HG03442 (cell line): ENCODE measurements at regions not wholly inside any gene's neighbourhood (a gene's known extent, or its start where the extent isn't known, plus 50 kb on each side); places are given as distances from the start of the nearest gene placed in this dataset.

Experiments used
- ATAC-seq: cut with Tn5 transposase; IDR thresholded peaks from one replicate; pipeline ENCODE4 v1.9.1; 2021; ENCODE audit warnings: mild to moderate bottlenecking, moderate library complexity; ENCODE audit not compliant: unreplicated experiment

DNA sequence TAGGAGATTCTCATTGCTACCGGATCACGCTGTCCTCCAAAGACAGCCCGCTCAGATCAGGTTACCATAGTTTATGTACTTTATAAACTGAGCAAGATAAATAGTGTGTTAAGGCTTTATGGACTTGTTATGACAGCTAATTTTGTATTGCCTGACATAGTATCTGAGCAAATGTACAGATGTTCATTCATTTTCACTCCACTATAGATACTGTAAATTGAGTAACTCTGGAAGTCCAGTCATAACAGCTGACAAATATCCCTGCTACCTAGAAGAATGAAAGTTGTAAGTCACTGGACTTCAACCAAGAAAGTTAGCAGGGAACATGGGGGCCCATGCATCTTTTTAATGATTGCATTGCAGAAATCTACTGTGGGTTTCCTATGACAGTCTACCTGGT lies 292.4 kb upstream of the ADAMTS16 start:
- no peak for ATAC-seq

DNA sequence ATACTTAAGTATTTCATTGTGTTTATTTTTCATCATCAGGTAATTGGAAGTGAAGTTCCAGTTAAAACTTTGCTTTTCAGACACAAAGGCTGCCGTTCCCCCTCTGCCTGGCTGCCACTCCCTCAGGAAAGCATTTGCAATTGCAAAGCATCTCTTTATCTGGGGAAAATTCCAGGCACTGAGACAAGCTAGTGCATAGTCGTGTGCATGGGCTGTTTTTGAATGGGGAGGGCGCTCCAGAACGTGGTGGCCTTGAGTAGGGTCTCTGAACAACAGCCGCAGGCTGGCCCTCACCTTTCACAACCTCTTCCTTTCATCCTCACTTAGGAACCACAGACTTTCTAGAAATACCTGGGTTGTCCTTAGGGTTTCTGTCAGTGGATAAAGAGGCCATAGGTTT lies 285.1 kb upstream of the ADAMTS16 start:
- ATAC-seq, result no peak

DNA sequence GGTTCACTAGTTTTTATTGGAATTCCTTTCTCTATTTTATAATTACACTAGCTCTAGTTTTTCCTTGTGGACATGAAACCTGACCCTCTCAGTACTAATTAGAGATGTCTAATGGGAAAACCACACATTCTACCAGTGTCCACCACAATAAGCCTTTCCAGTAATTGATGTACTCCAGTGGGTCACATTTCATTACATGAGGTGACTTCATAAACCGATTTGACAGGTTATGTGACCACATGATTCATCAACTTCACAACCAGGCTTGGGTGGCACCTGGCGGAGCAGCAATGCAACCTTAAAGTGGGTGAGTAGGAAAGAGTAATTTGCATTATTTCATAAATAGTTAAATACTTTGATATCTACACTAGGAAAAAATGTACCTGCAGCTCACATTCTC lies 284.2 kb upstream of the ADAMTS16 start:
- ATAC-seq, result no peak

DNA sequence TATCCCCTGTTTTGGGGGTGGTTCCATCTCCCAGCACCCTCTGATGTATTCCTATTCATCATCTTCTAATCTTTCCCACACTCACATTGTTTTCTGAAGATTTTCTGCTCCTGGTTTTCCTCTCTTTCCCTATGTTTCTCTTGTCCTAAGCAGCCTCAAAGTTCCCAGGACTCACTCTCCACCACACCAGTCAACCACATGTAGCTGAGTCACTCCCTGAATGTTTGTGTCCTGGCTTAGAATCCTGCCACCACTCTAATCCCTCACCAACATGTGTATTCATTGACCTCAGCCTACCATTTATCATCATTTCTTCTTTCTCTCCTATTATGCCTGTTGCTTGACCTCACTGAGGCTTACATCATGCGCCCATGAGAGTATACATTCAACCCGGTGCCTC lies 282.4 kb upstream of the ADAMTS16 start:
- no peak for ATAC-seq

DNA sequence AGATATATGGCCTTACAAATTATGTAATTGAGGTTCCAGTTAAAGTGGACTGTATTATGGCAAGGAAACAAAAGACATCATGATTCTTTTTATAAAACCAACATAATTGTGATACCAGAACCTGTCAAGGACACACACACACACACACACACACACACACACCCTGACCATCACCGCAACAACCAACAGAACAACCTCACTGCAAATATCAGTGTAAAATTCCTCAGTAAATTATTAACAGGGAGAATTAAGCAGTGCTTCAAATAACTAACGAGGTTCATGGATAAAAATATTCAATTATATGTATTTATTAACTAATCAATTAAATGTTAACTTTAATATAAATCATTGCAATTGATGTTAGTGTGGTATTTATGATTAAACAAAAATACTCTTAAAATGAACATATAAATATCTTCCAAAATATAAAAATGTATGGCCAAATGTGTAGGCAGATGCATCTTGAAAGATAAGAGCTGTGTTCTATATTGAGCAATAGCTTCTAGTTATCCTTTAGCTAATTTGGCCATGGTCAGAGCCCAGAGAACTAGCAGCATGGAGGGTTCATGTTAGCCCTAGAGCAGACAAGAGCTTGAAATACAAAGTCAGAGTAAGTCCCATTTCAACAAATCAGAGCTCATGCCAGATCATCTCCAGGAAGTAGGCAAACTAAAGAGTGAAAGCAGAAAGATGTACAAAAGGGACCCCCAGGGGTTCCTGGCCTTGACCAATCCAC lies 280.5 kb upstream of the ADAMTS16 start:
- ATAC-seq, result no peak

DNA sequence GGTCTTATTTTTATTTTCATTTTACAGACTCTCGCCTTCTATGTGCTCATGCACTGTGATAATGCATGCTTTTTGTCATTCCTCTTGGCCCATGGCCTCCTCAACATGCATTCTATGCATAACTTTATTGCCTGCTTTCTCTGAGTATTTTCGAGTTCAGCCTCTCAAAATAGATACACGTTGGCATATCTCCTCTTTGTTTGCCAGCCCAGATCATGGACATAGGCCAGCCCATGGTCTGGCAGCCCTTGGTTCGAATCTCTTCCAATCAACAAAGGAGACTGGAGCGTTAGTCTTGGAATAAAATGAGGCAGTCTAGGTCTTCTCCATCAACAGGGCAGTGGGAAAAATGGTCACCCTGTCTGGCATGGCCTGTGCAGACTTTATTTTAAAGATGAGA lies 279.5 kb upstream of the ADAMTS16 start:
- ATAC-seq, result no peak

DNA sequence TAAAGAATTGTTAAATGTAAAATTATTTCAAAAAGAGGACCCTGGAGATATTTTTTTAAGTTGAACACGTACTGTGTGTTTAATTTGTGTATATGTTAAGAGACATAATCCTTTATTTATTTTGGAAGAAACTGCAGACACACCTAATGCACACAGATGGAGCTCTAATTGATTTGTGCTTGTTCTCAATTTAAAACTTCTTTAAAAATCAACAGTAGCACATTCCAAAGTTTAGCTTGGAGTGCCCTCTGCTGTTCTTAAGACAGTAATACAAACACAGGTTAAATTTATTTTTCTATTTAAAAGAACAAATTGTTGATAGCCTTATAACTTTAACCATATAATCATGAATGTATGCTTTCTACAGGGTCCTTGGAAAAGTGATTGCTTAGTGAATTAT lies 277.6 kb upstream of the ADAMTS16 start:
- ATAC-seq, result no peak

DNA sequence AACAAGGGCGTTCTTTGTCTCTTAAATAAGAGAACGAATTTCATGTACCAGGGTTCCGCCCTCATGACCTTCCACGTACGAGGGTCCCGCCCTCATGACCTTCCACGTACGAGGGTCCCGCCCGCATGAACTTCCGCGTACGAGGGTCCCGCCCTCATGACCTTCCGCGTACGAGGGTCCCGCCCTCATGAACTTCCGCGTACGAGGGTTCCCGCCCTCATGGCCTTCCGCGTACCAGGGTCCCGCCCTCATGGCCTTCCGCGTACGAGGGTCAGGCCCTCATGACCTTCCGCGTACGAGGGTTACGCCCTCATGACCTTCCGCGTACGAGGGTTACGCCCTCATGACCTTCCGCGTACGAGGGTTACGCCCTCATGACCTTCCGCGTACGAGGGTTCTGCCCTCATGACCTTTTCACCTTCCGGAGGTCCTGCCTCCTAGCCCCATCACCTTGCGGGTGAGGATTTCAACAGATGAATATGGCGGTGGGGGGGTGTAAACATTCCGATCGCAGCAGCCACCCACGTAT lies 273.9 kb upstream of the ADAMTS16 start:
- ATAC-seq, result no peak

DNA sequence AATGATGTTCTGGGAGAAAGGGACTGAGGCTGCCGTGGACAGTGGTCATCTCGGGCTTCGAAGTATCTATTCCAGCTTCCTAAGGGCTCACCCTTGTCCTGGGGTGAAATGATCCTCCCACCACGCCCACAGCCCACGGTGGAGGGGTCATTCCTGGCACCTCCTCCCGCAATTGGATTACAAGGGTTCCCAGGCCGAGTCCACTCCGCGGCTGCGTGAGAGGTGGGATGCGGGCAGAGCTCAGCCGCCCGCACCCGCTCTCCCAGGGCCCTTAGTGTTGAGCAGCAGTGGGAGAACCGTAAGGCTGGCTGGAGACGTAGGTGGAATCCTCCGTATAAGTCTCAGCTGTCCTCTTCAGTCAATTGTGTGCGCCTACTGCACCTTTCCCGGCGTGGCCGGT lies 273.3 kb upstream of the ADAMTS16 start:
- ATAC-seq, result no peak

DNA sequence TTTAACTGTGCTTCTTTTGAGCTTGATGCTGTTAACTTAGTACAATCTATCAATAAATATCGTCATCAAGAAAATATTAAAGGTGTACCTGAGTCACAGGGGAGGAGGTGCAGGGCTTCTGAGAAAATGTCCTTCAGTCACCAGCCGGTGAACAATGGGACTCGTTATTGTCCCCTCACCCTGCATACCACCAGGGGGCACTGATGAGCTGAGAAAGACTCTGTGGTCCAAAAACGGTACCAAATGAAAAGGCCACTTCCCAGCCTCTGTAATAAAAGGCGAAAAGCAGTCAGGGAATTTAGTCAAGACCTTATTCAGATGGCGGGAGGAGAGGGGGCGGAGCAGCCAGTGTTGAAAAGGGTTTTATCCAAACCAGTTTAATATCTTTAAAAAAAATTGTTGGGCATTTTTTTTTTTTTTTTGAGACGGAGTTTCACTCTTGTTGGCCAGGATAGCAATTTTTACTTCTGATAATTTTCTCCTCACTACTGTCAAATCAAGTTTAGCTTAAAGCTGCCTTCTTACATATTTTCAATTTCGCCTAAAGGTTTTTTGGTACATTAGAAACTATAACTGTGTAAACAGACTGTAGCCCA lies 271.9 kb upstream of the ADAMTS16 start:
- ATAC-seq, result peak; percentile 65

DNA sequence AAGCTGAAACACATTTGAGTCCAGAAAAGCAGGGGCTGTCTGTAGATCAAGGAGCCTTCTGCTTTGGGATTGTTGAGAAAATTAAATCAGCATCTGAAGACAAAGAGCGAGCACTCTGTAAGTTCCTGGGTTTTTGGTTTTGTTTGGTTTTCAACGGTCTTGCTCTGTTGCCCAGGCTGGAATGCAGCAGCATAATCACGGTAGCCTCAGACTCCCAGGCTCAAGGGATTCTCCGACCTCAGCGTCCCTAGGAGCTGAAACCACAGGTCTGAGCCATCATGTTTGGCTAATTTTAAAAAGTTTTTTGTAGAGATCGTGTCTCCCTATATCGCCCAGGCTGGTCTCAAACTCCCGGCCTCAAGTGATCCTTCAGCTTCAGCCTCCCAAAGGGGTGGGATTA lies 266.5 kb upstream of the ADAMTS16 start:
- no peak for ATAC-seq

DNA sequence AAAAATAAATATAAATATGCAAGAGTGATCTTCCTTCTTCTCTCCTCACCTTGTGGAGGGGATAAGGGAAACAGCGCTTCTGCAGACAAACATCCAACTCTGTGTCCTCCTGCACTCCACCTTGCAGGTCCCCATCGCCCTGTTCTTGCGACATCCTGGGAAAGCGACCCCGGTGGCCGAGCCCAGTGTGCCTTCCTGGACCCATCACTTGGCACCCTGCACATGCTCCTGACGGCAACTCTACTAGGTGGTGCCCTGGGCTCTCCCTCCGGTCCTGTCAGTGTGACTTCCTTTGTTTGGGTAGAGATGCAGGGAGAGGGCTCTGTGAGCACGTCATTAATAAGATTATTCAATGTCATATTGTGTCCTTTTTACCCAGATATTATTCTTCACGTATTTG lies 266.0 kb upstream of the ADAMTS16 start:
- ATAC-seq, result no peak

DNA sequence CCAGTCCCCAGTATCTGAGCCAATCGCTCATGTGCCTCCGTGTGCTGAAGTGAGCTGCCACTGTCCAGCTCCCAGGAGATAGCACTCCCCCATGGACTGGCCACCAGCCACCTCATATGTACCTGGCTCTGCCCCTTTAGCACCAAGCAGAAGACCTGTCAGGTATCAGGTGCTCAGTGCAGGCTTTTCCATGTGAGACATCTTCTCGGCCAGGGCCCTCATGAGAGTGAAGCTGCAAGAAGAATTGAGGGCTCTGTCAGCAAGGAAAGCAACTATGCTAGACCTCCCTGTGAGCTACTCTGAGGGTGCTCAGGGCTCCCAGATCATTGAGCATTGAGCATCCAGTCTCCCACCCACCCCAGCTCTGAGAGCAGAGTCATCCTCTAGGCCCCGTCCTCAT lies 264.2 kb upstream of the ADAMTS16 start:
- no peak for ATAC-seq

DNA sequence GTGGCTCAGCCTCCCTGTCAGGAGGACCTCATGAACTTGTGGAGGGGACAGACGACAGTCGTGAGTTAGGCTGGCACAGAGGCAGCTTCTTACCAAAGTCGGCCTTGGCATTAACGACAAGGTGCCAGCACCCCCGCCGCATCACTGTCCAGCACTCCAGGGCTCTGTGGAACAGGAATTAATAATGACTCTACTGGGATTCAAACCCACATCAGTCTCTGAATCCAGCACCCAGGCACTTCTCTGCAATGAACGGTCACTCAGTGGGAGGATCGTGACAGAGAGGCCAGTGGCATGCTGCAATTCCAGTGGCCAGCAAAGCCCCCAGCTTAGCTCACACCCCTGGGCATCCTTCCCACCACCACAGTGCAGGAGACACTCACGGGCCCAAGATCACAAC lies 263.3 kb upstream of the ADAMTS16 start:
- no peak for ATAC-seq

DNA sequence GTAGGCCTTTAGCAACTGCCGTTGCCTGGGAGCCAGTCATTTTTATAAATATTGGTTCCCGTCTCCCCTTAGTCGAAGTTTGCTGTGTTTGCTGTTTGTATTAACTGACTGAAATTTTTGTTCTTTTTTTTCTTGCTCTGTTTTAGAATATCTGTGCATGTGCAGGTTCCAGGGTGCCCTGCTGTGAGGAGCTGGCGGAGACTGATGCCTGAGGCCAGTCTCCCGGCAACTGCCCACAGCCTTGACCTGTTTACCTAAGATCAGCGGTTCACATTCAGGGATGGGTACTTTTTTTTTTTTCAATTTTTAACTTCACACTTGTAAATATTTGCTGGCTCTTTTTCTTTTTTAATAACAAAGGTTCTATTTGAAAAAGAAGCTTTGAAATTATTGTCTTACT lies 262.6 kb upstream of the ADAMTS16 start:
- ATAC-seq, result no peak

DNA sequence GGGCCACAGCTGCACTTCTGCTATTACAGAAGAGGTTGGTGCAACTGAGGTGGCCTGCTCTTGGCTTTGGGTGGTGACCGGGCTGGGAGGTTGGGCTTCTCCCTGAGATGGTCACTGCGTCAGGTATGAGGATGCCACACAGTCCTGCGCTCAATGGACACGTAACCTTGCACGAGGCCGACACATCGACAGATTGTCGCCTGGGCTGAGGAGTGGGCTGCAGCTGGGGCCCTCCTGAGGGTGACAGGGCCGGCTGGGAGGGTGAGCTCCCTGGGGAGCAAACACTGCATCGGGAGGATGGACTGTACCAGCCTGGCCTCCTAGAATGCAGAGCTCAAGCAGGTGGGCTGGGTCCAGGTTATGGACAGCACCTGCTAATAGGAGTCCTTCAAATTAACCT lies 261.1 kb upstream of the ADAMTS16 start:
- ATAC-seq, result no peak

DNA sequence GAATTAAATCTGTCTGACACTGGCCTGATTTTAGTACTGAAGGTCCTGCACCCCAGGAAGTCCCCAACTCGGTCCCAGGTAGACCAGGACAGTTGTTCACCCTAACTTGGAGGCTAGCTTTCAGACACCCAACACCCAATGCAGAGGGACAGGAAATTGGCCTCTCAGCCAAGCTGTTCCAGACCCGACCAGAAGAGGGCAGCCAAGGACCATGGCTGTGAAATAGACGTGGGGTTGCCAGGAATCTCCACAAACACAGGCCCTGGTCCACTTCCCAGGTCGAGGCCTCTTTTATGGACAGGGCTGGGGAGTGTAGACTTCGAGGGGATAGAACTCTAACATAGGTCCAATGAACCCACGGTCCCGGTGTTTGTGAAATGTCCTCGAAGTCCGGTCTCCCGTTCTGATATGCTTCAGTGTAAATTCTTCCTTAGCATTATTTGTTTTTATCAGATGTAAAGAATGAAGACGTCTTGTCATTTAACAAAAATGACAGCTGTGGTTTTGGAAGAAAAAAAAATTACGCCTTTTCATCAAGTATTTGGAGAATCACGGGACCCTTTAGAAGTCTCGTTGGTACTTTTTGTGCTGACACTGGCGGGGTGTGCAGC lies 260.3 kb upstream of the ADAMTS16 start:
- ATAC-seq, result peak; percentile 72

DNA sequence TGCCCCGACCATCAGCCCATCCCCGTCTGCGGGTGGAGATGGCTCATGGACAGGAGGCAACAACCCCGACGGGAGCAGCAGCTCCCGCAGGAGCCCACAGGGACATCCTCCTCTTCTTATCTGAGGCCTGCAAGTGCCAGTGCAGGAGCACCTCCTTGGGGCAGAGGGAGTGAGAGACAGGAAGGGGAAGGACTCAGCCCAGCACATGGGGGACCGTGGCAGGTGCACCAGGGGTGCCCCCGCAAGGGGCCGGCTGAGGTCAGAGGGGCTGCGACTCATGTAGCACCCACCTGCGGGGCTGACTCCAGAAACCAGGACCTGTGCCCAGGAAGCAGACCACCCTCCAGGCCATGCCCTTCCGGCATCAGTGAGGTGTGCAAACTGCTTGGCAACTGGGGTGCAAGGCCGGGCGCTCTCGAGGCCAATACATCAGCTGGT lies 259.8 kb upstream of the ADAMTS16 start:
- ATAC-seq, result no peak

DNA sequence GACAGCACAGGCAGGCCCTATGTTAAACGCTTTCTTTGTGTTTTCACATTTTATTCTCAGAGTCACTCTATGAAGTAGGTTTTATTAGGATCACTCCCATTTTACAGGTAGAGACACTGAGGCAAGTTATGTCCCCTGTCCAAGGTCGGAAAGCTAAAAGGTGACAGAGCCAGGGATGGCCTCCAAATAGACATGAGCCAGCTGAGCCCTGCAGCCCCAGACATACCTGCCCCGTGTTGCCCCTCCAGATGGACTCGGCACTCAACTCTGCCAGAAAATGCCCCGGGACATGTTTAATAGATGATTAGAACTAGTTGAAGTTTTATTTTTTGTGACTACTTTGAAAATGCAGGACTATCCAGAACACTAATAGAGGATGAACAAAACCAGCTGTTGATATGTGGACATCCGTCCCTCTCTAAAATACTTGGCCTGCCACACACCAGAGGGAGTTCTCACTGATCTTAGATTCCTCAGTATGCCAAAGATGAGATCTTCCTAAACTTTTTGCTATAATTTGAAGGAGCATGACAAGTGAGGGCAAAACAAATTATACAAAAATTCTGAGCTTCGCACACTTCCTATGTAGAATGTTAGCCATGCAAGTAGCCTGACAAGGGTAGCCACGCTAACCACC lies 258.6 kb upstream of the ADAMTS16 start:
- ATAC-seq, result no peak

DNA sequence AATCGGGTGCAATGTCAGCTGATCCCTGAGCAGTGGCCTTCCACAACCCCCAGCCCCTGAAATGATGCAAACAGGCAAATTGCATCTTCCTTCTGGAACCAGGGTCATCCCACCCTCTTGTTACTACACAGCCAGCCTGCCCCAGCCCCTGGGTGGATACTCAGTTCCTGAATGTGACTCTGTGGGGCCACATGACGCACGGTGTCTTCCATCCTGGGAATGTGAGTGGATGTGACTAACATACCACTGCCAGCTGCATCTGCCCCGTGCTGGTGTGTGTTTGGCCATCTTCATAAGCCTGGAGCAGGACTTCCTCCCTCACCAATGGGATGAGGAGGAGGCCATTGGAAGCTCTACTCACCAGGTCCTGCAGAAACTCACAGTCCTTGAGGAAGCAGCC lies 257.9 kb upstream of the ADAMTS16 start:
- no peak for ATAC-seq

DNA sequence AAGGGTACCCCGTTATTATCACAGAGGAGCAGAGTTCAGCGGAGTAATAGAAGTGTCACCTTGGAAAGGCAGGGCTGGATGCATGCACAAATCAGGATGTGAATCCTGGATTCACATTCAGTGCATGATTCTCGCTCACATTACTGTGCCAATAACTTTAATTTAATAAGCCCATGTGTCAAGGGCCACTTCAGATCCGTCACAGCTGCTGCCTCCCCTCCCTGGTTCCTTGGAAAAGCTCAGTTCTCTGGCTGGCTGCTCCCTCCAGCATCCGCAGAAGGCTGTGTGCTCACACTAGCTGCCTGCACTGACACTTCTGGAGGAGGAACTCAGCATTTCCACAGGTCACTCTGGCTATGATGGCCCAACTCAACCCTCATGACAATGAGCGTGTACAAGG lies 256.8 kb upstream of the ADAMTS16 start:
- ATAC-seq, result no peak
